Ecto neural progenitor cell (in vitro differentiated cells): ENCODE measurements at regions not wholly inside any gene's neighbourhood (a gene's known extent, or its start where the extent isn't known, plus 50 kb on each side); places are given as distances from the start of the nearest gene placed in this dataset.
"Not testable (repeated sequence)": the region's sequence is repeated elsewhere in the genome, so short reads cannot be mapped to it uniquely, and the experiment has no call there.

Experiments
- DNase-seq: peaks from one replicate; pipeline ENCODE4 v3.0.0-alpha.2; 2018; ENCODE audit warnings: low spot score

DNA sequence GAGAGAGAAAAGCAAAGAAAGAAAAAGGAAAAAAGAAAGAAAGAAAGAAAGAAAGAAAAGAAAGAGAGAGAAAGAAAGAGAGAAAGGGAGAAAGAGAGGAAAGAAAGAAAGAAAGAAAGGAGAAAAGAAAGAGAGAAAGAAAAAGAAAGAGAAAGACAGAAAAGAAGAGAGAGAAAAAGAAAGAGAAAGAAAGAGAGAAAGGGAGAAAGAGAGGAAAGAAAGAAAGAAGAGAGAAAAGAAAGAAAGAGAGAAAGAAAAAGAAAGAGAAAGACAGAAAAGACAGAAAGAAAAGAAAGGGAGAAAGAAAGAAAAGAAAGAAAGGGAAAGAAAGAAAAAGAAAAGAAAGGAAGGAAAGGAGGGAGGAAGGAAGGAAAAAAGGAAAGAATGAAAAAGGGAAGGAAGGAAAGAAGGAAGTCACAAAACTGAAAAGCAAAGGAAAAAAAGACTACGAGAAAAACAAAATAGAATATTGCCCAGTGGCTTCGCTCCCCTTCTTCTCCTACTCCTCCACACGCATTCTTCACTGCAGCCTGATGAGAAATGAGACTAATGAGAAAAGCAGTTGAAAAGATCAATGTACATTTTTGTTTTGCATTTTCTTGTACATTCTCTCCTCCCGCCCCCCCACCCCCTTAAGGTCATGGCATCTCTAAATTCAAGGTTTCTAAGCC, 170.0 kb downstream of the SOD2 start:
- DNase-seq: no peak

DNA sequence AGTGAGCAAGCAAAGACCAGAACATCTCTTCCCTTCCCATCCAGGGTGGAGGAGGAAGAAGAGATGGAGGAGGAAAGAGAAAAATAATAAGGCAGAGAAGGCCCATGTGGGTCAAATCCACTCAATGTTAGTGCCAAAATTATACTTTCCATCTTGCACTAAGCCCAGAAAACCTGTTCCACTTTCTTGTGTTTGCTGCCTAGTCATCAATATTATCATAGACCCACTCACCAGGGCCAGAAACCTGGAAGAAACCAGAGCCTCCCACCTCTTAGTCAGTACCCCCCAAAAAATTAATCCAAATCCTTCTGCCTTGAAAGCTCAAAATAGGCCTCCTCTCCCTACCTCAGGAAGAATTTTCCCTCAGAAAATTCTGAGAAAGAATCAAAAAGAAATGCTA, 171.1 kb downstream of the SOD2 start:
- DNase-seq: no peak

DNA sequence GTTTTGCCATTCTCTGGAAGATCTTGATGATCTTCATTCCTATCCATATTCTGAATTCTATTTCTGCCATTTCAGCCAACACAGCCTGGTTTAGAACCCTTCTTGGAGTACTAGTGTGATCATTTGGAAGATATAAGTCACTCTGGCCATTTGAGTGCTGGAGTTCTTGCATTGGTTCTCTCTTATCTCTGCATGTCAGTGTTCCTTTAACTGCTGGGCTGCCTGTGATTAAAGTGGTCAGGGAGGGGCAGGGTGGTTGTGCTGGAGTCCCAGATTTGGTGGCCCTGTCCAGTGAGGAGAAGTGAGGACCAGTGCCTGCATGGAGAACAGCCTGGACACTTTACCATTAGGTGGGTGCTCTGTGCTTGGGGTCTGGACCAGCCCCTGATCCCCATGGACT, 173.0 kb downstream of the SOD2 start:
- DNase-seq: no peak

DNA sequence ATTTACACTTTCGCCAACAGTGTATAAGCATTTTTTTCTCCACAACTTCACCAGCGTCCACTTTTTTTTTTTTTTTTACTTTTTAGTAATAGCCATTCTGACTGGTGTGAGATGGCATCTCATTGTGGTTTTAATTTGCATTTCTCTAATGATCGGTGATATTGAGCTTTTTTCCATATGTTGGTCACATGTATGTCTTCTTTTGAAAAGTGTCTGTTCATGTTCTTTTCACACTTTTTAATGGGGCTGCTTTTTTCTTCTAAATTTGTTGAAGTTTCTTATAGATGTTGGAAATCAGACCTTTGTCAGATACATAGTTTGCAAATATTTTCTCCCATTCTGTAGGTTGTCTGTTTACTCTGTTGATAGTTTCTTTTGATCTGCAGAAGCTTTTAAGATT, 177.2 kb downstream of the SOD2 start:
- DNase-seq: not testable (repeated sequence)

DNA sequence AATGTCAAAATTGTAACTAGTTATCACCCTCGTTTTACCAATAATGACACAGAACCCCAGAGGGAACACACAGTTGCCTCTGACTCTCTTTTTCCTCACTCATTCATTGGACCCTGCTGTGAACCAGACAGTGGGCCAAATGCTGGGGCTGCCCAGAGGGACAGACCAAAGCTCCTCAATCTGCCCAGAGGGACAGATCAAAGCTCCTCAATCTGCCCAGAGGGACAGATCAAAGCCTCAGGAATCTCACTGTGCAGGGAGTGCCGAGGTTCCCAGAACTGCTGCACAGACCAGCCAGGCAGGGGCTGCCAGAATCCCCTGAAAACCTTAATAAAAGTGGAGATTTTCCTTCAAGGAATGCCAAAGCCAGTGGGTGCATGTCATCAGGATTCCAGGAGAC, 179.1 kb downstream of the SOD2 start:
- DNase-seq: no peak

DNA sequence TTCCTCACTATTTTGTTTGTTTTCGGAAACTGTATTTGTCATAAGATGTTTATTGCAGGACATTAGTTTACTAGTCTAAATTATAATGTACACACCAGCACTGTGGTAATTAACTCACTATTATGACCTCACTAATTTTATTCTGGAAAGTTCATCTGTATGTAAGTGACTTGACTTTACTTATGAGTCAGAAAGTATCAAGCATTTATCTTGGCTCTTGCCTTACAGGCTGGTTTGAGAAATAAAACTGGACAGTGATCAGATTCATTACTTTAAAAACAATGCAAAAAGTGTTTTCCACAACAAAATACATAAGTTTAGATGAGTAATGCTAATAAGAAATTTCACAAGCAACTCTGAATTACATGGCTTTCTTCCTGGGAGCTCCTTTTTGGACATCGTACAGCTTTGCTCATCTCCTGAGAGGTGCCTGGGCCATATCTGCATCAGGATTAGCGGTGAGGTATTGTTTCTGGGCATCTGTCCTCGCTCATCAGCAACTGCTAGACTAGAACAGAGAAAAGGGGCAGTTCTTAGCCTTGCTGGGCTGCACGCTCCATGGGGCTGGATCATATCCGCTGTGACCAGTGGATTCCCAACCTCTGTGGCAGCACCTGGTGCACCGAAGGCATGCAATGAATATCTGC, 179.8 kb downstream of the SOD2 start:
- no peak for DNase-seq

DNA sequence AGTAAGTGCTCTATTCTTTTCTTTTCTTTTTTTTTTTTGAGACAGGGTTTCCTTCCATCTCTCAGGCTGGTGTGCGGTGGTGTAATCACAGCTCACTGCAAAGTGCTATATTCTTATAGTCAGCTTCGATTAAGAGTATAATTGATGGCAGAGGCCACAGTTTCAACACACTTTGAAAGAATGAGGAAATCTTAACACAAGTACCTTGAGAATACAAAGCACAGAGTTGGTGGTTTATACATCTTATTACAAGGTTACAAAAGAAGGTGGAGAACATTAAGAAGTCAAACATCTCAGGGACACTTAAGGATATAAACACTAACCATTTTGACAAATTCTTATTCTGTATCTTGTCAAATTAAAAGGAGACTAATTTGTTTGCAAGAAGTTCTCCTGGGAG, 180.5 kb downstream of the SOD2 start:
- DNase-seq: no peak

DNA sequence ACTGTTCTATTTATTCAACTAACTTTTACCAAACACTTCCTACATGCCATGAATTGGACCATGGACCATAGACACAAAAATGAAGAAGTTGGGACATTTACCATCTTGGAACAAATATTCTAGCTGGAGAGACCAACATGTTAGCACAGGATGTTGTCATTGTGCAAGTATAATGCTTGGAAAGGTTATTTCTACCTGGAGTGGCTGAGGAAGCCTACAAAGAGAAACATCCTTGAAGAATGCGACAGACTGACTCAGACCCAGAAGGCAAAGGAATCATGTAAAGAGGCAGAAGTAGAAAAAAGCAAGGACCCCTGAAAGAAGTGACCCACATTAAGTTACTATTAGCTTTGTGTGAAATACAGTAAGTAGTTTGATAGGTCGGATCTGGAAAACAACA, 180.9 kb downstream of the SOD2 start:
- no peak for DNase-seq

DNA sequence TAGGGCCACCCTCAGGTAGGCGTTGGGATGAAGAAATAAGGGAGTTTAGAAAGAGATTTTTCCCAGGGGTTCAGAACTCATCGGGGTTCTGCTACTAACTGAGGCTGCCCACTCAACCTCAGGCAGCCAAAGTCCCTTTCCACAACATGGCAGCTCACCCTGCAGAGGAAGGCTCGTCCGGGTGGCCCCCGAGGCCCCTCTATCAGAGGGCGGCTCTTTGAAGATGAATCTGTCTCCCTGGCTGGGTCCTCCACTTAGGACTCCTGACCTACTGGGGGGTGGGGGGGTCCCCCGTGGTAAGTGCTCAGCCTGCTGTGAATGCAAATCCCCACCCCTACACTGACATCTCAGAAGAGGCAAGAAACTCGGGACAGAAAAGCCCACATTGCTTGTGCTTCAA, 182.9 kb downstream of the SOD2 start:
- no peak for DNase-seq

DNA sequence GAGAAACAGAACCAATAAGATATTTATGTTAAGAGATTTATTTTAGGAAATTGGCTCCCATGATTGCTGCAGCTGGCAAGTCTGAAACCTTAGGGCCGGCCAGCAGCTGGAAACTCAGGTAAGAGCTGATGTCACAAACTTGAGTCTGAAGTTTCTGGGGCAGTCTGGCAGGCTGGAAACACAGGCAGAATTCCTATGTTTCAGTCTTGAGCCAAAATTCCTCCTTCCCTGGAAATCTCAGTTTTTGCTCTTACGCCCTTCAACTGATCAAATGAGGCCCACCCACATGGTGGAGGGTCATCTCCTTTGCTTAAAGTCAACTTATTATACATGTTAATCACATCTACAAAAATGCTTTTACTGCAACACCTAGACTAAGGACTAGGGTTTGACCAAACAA, 184.1 kb downstream of the SOD2 start:
- no peak for DNase-seq

DNA sequence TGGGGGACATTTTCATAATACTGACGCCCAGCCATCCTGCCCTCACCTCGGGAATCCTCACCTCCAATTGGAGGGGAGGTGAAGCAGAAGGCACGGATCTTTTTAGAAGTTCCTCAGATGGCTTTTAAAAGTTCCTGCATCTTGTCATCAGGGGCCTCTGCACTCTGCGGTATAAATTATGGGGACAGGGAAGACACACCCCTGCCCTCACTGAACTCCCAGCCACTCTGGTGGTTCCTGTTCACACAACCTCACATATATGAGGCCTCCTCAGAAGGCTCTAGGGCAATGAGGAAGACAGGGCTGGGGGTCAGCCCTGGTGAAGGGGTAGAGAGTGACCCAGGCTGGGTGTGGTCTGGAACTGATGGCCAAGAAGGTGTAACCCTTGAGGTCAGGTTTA, 187.0 kb downstream of the SOD2 start:
- DNase-seq: no peak

DNA sequence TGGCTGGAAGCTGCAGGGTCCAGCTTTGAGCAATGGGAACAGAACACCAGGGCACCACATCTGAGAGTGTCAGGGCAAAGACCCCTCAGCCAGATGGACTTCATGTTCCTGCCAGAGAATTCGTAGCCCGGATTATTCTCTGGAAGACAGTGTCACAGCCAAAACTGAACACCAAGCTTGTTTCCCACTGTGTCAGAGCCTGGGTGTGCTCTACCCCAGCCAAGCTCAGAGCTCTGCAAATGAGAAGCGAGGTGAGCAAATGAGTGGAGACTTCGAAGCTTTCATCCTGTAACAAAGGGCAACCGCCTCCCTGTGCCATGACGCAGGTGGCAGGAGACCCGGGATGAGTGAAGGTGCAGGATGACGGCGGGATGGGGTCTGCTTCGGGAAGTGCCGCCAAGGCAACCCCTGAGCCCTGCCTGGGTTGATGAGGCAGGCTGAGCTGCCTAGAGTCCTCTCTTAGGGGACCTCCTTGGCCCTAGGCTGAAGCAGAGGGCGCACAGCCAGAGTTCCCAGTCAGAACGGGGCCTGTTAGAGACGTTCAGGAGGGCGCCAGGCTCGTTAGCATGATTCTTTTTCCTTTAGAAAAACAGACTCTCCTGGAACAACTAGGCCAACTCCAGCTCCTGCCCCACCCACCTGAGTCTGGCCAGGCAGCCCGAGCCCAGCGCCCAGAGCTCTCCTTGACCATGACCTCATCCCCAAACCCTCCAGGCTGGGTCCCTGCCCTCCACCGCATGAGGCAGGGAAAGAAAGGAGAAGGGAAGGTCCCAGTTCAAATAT, 187.7 kb downstream of the SOD2 start:
- DNase-seq: no peak

DNA sequence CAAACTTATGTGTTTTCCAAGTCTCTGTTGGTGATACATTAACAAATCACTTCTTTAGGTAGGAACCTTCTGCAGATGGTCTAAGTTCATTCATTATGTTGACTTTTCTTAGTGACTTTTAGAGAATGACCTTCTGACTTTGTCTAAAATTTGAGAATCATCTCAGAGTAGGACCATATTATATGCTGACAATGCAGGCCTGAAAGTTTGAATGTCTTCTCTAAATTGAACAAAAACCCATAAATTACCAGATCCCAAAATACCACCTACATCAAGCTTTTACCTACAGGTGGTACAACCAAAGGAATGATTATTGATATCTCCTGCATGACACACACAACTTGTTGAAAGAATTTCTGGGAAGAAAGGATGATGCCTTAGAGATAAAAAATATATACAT, 191.5 kb downstream of the SOD2 start:
- no peak for DNase-seq

DNA sequence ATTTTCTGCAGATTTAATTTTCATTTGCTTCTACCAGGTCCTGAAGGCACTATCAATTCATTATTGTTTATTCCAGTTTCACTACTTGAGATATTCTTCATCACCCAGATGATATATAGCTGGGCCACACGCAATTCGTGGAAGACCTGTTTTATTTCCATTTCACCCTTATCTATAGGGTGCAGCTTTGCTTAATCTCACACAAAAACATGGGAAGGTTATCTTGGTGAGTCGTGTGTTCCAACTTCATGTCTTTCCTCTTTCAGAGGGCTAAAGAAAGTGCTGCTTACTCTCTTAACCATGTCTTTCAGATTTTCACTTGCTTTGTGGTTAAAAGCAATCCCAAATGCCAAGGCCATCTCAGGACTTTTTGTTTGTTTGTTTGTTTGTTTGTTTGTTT, 194.0 kb downstream of the SOD2 start:
- DNase-seq: no peak

DNA sequence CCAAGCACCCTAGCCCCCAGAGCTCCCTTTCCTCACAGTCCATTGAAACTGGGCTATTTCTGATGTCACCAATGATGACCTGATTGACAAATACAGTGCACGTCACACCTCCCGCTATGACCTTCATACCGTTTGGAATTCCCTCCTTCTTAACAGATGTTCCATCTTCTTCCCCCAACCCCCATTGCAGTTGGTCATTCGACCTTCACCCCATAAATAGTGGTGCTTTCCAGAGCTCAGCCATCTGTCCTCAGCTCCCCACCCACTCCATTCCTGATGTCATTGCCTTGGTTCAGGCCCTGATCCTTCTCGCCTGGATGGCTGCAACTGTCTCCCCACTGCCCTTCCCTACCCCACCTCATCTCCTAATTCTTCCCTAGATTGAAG, 198.5 kb downstream of the SOD2 start:
- no peak for DNase-seq

DNA sequence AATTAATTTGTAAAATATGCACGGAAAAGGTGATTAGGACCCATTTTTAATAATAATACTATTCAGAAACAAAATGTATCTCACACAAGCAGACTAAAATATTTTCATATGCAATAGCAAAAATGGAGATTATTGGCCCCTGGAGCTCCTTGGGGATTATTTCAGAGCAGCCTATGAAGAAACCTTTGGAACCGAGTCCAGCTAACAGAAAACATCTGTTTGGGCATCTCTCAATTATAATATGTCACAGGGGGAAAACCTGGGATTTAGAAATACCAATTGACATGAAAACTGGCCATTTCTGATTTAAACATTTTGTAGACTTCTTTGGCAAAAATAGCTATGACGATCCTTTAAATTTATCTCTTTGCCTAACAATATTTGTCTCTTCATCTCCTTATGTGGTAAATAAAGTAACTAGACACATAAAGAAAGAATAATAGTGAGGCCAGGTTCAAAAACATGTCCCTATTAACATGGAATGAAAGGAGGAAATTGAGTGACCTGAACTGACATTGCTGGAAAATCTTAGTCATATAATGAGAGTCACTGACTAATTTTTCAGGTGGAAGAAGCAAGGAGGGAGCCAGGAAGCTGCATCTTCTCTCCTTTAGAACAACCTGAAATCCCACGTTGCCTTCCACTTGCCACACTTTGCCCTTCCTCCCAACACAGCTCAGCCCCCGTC, 199.0 kb downstream of the SOD2 start:
- DNase-seq: no peak

DNA sequence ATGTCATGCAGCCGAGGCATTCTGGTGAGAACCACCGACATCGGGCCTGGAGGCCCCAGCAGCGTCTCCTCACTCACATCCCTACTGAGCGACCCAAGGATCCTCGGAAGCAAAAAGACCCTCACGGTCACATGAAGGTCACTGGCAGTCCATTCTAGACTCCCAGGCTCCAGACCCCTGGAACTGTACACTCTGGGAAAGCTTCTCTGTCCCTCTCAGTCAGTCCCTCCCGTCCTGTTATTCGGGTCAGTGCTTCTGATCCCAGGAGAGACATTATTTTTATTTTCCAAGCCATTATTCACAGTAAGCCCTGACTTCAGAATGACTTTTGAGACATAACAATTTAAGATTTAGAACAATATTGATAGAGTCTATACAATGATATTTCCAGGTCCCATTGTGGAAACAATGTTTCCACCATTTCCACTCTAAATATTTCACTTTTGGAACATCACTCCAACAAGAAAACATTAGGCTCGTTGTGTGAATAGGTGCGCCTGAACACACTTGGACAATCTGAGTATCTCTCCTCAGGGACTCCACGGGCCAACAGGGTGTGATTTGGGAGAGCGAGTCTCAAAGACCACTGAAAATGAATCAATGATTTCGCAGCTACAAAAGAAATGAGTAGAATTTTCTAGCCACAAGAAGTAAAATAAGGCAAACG, 199.7 kb downstream of the SOD2 start:
- DNase-seq: no peak

DNA sequence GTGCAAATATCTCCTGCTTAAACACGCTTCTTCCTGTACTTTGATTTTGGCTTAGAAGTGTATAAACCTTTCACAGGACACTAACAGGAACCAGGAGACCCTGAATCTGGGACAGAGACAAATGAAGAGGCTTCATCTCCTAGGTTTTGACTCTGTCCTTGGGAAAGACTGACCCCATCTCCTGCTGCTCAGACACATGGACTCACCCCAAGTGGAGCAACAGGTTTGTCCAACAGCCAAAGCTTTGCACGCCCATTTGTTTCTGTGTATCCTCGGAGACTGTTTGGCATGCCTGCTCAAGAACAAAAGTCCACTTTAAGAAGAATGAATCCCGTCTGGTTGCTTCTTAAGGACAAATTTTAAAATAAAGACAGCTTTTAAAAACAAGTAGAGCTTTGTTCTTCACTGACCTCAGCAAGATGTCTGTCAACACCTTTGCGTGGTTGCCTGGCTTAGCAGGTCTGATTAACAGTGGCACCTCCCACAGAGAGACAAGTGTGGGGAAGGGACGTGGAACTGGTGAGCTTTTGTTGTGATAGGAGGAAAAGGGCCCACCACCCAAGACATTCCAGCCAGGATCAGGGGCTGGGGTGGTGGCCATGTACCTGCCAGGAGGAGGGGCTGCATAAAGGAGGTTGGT, 202.6 kb downstream of the SOD2 start:
- no peak for DNase-seq

DNA sequence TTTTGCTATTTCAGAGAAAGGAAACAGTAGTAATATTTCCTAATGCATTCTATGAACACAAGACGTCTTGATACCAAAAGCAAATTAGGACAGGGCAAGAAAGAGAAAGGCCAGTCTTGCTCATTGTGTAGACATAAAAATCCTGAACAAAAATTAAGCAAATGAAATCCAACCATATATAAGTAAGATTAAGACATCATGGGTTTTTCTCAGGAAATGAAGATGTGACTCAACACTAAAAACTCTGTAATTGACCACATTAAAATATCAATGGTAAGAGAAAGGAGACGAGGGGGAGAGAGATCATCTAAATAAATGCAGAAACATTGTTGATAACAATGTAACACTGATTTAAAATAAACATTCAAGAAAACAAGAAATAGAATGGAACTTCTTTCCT, 205.4 kb downstream of the SOD2 start:
- no peak for DNase-seq

DNA sequence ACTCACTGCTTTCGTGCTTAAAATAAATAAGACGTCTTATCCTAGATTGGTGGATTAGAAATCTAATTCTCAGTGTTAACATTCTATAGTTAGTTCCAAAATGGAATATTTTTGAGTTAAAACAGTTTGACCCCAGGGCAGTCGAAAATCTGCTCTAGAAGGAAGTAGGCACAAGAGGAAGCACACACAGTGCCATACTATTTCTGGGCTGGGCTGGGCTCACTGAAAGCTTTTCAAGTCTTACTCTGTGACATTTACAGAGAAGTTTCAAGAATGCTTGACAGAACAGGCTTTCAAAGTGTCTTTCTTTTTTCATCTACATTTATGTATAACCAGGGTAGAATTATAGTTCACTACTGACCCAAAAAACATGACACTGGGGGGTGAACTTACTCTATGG, 209.8 kb downstream of the SOD2 start:
- DNase-seq: no peak

DNA sequence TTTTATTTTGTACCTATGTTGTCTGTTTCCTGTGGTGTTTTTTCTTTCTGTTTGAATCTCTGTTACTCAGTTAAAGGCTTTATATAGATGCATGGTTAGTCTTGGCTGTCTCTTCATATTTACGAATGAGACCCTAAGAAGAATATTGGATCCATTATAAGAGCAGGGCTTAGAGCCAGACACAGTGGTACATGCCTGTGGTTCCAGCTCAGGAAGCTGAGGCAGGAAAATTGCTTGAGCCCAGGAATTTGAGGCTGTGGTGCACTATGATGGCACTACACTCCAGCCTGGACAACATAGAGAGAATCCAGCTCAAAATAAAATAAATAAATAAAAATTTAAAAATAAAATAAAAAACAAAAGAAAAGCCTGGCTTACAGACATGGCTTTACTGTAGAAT, 211.1 kb downstream of the SOD2 start:
- DNase-seq: no peak

DNA sequence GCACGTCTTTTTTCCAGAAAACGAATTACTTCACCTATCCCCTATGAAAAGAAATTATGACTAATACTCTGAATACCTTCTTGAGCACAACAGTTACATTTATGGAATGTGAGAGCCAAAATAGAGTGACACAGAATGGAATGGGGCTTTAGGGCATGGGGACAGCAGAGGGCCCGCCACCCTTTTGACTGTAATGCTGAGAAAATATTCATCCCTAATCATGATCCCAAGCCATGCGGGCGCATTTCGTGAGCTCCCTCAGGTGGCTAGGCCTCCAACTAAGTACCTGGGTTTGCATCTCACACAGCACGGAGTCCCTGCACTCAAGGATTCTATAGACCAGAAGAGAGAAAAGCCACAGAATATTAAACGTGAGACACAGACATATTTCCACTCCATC, 212.6 kb downstream of the SOD2 start:
- DNase-seq: no peak
